GM19043 (cell line): ENCODE measurements at regions not wholly inside any gene's neighbourhood (a gene's known extent, or its start where the extent isn't known, plus 50 kb on each side); places are given as distances from the start of the nearest gene placed in this dataset.
"Not testable (repeated sequence)": the region's sequence is repeated elsewhere in the genome, so short reads cannot be mapped to it uniquely, and the experiment has no call there.

Experiments
- ATAC-seq: cut with Tn5 transposase; IDR thresholded peaks from one replicate; pipeline ENCODE4 v1.9.1; 2021; ENCODE audit warnings: low read depth; ENCODE audit not compliant: unreplicated experiment

DNA sequence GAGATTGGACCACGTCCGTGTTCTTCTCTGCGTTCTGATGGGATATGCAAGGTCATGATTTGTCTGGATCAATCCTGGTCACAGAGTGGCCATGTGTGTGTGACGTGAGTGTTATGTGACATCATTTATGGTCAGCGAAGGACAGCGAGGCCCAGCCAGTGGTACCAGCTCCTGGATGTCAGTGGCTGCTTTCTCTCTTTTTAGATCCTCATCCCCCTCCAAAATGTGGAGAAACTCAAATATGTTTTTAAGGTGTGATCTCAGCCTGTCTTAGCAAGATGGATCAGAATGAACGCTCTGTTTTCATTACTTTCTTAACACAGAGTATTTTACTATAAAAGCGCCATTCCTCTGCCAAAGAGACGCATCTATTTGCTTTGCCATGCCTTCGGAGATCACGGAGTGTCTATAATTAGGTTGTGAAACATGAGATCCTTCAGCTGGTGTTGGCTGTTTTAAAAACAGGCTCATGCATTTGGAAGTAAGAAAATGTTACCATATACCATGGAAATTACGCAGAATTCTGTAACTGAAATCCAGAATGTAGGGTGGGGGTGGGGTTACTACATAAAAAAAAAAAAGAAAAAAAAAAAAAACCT, 245.5 kb upstream of the TCERG1L start:
- ATAC-seq = no peak

DNA sequence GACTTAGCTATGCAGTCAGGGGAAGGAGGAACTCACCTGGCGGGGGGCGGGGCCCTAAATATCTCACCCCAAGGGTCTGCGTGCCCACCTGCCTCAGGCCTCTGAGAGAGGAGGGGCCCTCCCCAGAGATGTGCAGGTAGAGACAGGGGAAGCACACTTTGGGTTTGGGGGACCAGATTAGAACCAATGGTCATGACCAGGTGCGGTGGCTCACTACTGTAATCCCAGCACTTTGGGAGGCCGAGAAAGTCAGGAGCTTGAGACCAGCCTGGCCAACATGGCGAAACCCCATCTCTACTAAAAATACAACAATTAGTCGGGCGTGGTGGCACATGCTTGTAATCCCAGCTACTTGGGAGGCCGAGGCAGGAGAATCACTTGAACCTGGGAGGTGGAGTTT, 246.4 kb upstream of the TCERG1L start:
- ATAC-seq = not testable (repeated sequence)

DNA sequence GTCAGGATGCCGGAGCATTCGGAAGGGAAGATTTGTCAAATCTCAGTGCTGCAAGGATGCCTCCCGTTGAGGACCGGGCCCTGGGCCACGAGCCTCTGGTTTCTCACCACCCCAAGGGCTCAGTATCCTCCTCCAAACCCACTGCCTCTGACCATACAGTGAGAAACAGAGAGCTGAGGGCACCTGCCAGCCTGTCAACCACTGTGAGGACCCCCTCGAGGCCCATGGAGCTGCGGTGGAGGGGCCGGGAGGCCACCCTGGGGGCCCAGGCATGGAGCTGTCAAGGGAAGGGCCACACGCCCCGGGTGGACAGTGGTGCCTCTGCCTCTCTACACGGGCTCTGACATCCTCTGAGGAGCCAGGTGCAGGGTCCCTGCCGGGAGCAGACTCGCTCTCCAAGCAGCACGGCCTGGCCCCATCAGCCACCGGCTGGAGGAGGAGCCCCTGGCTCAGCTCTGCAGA, 248.0 kb upstream of the TCERG1L start:
- no peak for ATAC-seq

DNA sequence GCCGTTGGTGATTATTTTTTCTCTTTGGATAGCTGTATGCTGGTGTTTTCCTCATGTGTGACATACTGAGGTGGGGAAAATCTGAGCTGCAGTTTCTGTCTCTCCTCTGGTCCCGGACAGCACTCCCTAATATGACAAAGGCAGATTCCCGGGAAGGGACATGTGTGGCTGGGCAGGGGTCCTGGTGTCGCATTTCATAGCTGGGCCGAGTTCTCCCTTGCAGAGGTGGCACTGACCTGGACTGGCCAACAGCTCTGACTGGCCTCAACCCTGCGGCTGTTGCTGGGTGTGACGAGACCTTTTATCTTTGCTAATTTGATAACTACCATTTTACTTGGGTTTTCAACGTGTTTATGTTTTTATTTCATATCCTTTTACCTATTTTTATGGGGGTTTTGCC, 248.6 kb upstream of the TCERG1L start:
- ATAC-seq = no peak

DNA sequence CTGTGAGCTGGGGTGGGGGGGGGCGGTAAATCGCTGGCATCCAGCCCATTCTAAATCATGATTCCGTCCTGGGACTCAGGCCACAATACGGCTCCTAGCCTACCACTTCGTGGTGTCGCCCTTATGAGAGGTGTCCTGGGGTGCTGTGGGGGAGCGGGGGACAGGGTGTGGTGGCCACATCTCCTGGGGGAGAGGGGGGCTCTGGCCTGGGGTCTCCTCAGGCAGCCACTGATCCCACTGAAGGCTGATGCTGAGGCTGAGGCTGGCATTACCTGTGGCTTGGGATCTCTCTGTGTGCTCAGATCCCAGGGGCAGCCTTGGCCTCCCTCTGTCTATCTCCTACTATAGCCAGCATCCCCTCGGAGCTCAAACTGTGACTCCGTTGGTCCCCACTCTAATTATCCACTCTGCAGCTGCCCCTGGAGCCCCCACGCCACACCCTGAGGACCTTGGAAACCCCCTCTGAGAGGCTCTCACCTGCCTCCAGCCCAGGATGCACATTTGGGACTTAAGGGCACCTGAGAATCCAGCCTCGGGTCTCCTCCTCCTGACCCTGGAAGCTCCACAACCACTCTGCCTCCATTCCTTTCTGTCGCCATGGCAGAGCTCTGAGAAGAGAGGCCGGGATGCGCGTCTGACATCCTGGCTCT, 249.3 kb upstream of the TCERG1L start:
- no peak for ATAC-seq

DNA sequence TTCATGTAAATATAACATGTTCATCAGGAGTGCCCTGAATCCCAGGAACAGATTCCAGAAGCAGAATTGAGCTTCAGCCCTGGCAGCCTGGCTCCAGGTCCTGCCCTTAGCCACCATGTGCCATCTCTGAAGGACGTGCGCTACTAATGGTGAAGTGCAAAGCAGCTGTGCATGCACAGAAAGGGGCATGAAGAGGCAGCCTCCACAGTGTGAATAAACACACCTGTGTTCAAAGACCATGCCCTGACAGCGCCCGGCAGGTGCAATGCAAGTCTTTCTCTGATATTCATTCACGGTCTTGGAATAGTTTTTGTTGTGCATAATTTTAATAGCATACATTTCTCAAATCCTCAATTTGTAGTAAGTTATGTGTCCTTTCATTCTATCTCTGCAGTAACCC, 250.4 kb upstream of the TCERG1L start:
- ATAC-seq = no peak

DNA sequence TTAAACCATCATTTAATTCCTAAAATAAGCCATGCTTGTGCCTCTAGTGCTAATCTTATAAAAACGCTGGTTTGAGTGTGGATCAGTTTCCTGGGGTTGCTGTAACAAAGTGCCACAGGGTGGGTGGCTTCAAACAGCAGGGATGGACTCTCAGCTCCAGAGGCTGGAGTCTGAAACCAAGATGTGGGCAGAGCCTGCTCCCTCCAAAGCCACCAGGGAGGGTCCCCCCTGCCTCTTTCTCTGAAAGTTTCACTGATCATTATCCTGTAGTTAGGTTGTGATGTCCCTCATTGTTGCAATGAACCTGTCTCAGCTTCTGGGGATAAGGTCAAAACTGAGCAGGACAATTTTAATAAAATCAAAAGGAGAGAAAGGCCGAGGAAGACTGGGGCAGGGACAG, 251.9 kb upstream of the TCERG1L start:
- no peak for ATAC-seq

DNA sequence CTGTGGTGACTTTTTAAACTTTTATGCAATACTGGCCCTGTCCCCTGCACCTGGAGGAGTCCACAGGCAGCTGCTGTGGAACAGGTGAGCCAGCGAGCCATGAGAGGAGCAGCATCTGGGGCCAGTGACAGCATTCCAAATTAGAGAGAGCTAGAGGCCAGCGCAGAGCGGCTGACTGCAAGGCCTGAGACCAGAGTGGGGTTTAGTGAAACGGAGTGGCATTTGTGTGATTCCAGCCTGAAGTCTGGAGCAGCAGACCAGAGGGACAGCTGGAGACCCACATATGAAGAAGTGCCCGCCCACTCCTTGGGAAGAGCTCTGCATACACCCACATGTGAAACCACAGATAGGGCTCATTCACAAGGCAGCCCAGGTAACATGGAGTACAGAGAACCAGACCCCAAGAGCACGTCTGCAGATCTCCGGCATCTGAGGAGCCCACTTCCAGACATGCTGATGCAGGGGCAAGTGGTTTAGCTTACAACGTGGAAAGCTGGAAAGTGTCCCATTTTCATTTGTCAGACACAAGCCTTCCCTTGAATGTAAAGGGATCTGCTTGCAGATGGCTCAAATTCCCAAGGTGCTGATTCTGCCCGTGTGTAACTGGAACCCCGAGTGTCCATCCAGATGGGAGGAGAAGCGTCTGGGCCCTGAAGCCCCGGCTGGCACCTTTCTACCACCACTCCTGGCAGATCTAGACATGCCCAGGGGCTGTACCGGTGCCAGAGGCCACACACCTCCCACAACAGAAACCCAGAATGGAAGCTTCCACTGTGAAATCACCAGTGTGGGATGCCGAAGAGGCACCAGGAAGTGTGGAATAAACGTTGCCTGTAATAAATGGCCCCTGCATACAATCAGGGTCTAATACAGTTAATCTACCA, 256.0 kb upstream of the TCERG1L start:
- no peak for ATAC-seq

DNA sequence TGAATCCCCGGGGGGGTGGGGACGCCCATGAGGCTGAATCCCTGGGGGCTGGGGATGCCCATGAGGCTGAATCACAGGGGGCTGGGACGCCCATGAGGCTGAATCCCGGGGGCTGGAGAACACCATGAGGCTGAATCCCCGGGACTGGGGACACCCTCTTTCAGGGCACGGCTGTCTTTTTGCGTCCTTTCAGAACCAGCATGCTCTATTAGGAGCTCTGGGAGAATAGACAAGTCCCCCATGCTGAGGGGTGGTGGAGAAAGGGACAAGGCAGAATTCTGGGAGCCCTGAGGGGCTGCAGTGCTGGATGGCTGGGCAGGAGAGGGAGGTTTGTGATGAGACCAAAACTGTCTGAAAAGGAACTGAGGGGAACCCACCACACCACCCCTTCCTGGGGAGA, 257.3 kb upstream of the TCERG1L start:
- ATAC-seq = no peak

DNA sequence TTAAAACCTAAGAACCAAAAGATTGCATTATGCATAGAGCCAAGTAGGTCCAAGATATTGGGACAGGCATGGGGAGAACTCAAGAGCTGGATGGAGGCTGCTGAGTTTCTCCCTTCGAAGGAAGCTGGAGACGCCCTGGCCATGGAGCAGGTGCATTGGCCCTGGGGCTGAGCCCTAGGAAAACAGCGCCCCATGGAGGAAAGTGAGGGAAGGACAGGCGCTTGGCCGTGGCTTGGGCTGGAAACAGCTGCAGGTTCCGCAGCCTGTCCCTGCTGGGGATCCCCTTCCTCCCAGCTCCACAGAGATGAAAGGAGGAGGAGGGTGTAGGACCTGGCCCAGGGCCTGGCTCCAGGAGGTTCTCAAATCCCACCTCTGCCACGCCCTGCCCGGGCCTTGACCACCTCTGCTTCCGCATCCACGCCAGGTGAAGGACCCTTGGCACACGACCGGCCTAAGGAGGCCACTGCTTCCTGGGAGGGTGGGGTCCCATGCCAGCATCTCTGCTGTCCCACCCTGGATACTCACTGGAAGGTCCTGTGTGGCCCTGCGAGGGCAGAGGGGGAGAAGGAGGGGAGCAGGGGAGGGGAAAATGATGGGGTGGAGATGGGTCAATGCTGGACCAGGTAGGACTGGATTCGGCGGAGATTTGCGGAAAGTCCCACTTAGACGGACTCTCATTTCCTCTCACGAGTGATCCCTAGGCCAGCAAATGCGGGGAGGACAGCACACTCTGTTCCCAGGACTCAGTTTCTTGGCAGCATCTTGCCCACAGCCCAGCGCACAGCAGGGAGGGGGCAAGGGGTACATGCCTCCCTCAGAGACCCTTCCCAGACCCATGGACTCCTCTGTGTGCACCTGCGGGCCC, 258.6 kb upstream of the TCERG1L start:
- no peak for ATAC-seq

DNA sequence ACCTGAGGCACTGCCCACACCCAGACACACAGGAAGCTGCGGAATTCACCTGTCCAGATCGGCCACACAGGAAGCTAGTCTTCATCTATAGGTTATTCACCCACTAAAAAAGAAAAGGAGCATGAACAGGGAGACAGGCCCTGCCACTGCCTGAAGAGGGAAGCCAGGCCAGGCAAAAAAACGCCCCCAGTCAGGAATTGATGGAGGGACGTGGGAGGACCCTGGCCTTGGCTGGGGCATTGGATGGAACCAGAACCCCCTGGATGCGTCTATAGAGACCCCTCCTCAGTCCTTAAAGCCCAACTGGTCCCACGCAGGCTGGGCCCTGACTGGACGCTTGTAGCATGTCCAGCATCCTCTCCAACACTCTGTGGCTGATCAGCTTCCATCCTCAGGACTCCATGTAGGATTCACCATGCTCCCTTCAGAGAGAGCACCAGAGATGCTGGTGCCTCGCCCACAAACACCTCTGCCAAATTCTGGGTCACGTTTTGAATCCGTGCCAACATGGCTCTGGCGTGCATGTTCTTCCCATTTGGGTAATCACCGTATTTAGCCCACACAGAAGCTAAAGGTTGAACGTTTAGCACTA, 259.3 kb upstream of the TCERG1L start:
- ATAC-seq = no peak

DNA sequence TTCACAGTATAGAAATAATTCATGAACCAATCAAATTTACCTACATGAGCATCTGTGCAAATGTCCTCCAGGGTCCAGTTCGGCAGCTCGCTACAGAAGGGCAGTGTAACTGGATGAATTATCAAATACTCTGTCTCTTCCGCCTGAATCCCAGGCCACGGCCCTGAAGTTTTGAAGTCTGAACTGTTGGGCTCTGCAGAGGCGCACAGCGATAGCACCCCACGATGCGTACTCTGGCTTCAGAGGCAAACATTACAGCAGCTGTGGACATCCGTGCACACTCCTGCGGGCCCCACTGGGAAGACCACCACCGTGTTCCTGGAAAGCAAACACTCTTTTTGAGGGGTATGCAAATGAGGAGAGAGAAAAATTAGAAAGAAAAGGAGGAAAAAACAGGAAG, 259.8 kb upstream of the TCERG1L start:
- ATAC-seq = no peak

DNA sequence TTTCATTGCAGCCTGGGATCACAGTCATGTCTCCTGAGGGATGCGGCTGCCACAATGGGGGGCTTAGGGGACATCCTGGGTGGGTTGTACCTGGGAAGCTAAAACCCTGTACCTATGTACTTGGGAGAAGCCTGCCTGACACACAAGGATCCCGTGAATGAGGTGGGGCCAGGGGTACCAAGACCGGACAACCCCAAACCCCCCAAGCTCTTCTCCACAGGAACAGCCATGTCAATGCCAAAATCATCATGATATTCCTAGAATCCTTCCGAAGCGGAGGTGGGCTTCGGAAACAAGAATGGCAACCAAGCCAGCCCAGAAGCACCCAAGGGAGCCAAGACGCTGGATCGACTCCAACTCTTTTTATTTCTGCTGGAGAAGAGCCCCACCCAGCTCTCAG, 260.3 kb upstream of the TCERG1L start:
- ATAC-seq = no peak

DNA sequence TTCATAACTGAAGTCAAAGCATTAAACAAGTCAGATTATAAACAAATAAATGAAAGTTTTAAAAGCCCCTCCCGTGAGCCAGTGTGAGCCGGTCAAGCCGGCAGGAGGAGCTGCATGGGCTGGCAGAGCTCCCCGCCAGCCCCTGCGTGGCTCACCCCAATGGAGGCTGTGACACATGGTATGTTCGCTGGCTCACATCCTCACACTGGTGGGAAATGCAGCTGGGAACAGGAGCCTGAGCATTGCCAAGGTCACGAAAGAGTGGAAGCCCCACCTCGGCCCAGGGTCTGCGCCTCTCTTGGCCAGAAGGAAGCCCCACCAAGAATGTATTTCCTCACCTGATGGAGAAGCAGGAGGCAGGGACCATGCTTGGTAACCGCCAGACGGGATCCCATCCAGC, 261.7 kb upstream of the TCERG1L start:
- ATAC-seq = no peak

DNA sequence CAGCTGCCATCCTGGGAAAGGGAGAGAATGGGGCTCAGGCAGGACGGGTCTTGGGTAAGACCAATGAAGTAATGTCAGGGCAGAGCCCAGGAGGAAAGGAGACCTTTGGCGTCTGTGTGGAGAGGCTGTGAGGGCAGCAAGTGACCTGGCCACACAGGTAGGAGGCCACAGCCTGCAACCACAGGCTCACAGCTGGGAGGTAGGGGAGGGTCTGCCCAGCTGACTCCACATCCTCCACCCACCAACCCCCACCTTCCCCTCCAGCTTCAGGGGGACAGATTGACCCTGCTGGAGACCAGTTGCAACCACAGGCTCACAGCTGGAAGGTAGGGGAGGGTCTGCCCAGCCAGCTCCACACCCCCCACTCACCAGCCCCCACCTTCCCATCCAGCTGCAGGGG, 262.2 kb upstream of the TCERG1L start:
- no peak for ATAC-seq

DNA sequence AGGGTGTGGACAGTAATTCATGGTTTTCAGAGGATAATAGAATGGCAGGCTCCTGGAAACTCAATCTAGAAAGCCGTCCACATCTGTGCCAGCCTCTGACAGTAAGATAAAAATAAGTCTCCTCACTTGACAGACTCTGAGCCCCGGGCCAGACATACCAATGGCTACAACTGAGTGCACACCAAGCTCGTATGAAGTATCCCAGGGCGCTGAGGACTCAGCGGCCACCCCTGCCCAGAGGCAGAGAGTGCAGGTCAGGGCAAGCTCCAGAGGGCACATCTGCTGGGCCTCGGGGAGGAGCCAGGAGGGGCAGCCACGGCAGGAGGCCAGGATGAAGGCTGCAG, 262.8 kb upstream of the TCERG1L start:
- ATAC-seq = no peak

DNA sequence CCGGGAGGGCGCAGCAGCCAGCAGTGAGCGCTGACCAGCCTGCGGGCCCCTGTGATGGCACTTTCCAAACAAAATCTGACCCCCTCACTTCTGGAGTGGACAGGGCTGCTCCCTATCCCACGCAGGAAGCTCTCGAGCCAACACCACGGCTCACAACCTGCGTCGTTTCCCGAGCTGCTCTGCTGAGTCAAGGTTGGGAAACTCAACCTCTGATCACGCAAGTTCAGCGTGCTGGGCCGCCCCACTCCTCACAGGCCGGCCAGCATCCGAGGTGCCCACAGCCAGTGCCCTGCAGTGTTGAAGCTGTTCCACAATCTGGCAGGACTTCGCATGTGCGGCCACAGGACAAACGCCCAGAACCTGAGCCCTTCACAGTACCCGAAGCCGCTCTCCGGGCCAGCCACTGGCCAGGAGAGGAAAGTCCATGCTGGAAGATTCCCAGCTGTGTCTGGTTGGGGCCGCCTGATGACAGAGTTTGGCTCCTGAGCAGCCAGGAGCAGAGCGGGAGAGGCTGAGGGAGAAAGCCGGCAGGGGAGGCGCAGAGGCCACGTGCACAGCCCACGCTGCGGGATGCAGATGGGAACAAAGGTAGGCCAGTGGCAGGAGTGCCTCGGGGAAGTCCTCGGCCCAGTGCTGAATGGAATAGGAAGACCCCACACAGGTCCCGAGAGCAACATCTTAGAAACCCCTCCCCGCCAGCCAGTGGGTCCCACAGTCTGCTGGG, 263.3 kb upstream of the TCERG1L start:
- ATAC-seq = no peak

DNA sequence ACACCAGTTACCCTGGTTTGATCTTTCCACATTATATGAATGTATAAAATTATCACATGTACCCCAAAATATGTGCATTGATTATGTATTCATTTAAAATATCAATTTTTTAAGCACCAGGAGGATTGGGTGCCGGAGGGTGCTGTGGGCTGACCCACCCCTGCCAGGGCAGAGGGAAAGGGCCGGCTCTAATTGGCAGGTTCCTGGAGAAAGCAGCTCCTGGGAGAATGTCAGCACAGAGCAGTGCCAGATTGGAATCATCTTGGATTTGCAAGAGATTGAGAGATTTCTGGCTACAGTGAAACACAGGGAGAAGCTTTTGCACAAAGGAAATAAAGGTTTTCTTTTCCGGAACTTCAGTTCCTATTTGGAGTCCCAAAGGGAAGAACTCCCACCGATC, 264.4 kb upstream of the TCERG1L start:
- no peak for ATAC-seq

DNA sequence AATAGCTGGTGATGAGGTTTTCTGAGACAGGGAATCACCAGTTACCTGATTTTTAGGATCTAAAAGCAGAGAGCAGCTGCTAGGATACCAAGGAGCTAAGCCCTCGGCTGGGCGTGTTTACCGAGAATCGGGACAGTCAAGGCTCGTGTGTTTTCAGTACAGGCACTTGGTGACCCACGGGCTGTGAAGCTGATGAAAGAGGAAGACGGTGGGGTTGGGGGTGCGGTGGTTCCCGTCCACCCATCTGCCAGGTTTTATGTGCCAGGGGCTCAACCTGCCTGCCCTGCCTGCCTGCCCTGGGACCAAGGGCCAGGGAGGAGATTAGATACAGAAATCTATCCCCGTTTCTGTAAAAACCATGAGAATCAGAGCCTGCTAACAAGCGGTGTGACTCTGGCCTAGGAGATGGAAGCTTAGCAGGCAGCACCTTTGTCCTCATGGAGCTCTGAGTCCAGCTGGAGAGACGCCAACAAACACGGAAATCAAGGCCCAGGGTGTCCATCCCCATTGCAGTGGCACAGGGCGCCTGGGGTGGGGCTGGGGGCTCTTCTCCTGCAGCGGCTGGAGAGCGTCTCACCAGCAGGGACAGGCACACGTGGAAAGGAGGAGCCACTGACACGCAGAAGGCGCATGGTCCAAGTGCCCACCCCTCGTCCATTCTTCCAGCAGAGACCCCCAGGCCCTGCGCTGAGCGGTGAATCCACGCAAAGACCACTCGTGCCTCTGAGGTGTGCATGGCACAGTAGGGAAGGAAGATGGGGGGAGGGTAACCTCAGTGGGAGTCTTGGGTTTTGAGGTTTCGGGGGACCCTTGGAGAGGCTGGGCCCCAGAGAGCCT, 265.0 kb upstream of the TCERG1L start:
- ATAC-seq = no peak
